Karpas-422 (cell line): ENCODE measurements at regions not wholly inside any gene's neighbourhood (a gene's known extent, or its start where the extent isn't known, plus 50 kb on each side); places are given as distances from the start of the nearest gene placed in this dataset.

Experiments used
- DNase-seq: peaks from one replicate; pipeline ENCODE4 v3.0.0-alpha.2; 2015
- H2AFZ ChIP-seq: fragments of 200-600 bp; sonication (generic); 2 replicates; pipeline ENCODE4 v1.6.1; 2014; ENCODE audit warnings: antibody characterized with exemption, low read length, mixed read lengths
- H3K27ac ChIP-seq: fragments of 200-600 bp; sonication (generic); 2 replicates; pipeline ENCODE4 v1.5.1; 2014; ENCODE audit warnings: mild to moderate bottlenecking, low read length, moderate library complexity
- H3K27me3 ChIP-seq: fragments of 200-600 bp; sonication (generic); 2 replicates; pipeline ENCODE4 v1.6.1; 2014; ENCODE audit warnings: low read length, mixed read lengths
- H3K36me3 ChIP-seq: fragments of 200-600 bp; sonication (generic); 2 replicates; pipeline ENCODE4 v1.6.1; 2014; ENCODE audit warnings: low read length, mixed read lengths; ENCODE audit not compliant: insufficient read depth
- H3K4me1 ChIP-seq: fragments of 200-600 bp; sonication (generic); 2 replicates; pipeline ENCODE4 v1.6.1; 2014; ENCODE audit warnings: mild to moderate bottlenecking, low read length, mixed read lengths
- H3K4me2 ChIP-seq: fragments of 200-600 bp; sonication (generic); 2 replicates; pipeline ENCODE4 v1.6.1; 2014; ENCODE audit warnings: low read length, low read depth, mild to moderate bottlenecking; ENCODE audit not compliant: poor library complexity, severe bottlenecking
- H3K4me3 ChIP-seq: fragments of 200-600 bp; sonication (generic); 2 replicates; pipeline ENCODE4 v1.5.1; 2014; ENCODE audit warnings: mild to moderate bottlenecking, antibody characterized with exemption, low read length, mixed read lengths
- H3K79me2 ChIP-seq: fragments of 200-600 bp; sonication (generic); 2 replicates; pipeline ENCODE4 v1.6.1; 2014; ENCODE audit warnings: mild to moderate bottlenecking, low read length, mixed read lengths
- H3K9ac ChIP-seq: fragments of 200-600 bp; sonication (generic); 2 replicates; pipeline ENCODE4 v1.6.0; 2014; ENCODE audit warnings: low read length
- H3K9me2 ChIP-seq: fragments of 200-600 bp; sonication (generic), shearing (Covaris generic); replicated peaks from 2 replicates; pipeline ENCODE4 v1.6.0; 2014; ENCODE audit warnings: mild to moderate bottlenecking, low read length, moderate library complexity; ENCODE audit not compliant: insufficient read depth
- H3K9me3 ChIP-seq: fragments of 300-700, 200-600 bp; sonication (generic); 2 replicates; pipeline ENCODE4 v1.6.1; 2014; ENCODE audit warnings: low read length, mixed read lengths
- H4K20me1 ChIP-seq: fragments of 200-600 bp; sonication (generic); 2 replicates; pipeline ENCODE4 v1.6.1; 2014; ENCODE audit warnings: mild to moderate bottlenecking, antibody characterized with exemption, low read length, low read depth; ENCODE audit not compliant: insufficient read depth

GRCh38 chr6:55972091-55972490, 96.7 kb upstream of the BMP5 start:
- H3K27ac ChIP-seq, result no peak overlapping the region
- no peak overlapping the region for H3K4me2 ChIP-seq
- no peak overlapping the region for H3K9ac ChIP-seq
- H3K9me2 ChIP-seq, result no peaks in the 10 kb centered on the region
- H4K20me1 ChIP-seq, result no peaks in the 10 kb centered on the region
- no peaks in the 10 kb centered on the region for H3K9me3 ChIP-seq
- DNase-seq, result no peak
- no peaks in the 10 kb centered on the region for H3K36me3 ChIP-seq
- H3K79me2 ChIP-seq, result no peaks in the 10 kb centered on the region
- H3K27me3 ChIP-seq, result no peaks in the 10 kb centered on the region
- H3K4me3 ChIP-seq, result no peak overlapping the region
- H3K4me1 ChIP-seq, result no peaks in the 10 kb centered on the region
- H2AFZ ChIP-seq, result no peak overlapping the region

GRCh38 chr6:55969526-55969925, 94.1 kb upstream of the BMP5 start:
- no peak overlapping the region for H3K9ac ChIP-seq
- H3K27ac ChIP-seq, result no peak overlapping the region
- no peak overlapping the region for H2AFZ ChIP-seq
- H3K36me3 ChIP-seq, result no peaks in the 10 kb centered on the region
- H3K4me3 ChIP-seq, result no peak overlapping the region
- no peaks in the 10 kb centered on the region for H3K9me3 ChIP-seq
- DNase-seq, result no peak
- no peak overlapping the region for H3K4me2 ChIP-seq
- H3K27me3 ChIP-seq, result no peaks in the 10 kb centered on the region
- H3K79me2 ChIP-seq, result no peaks in the 10 kb centered on the region
- no peaks in the 10 kb centered on the region for H4K20me1 ChIP-seq
- H3K4me1 ChIP-seq, result no peaks in the 10 kb centered on the region
- H3K9me2 ChIP-seq, result no peaks in the 10 kb centered on the region

- H3K9me2 ChIP-seq, result no peaks in the 10 kb centered on the region
- H3K9ac ChIP-seq, result no peak overlapping the region
- no peaks in the 10 kb centered on the region for H3K36me3 ChIP-seq
- H3K27me3 ChIP-seq, result no peaks in the 10 kb centered on the region
- H3K79me2 ChIP-seq, result no peaks in the 10 kb centered on the region
- no peak overlapping the region for H3K27ac ChIP-seq
- no peak overlapping the region for H2AFZ ChIP-seq
- no peaks in the 10 kb centered on the region for H4K20me1 ChIP-seq
- H3K9me3 ChIP-seq, result no peaks in the 10 kb centered on the region
- DNase-seq, result no peak
- no peak overlapping the region for H3K4me2 ChIP-seq
- no peak overlapping the region for H3K4me3 ChIP-seq
- H3K4me1 ChIP-seq, result no peaks in the 10 kb centered on the region
These were observed 93.5 kb upstream of the BMP5 start for GRCh38 chr6:55968926-55969325.

- Histone ChIP-seq H3K9ac (no peak overlapping the region), H3K27ac (no peak overlapping the region), H3K9me3 (no peaks in the 10 kb centered on the region), H3K27me3 (no peaks in the 10 kb centered on the region), H3K4me2 (no peak overlapping the region), H3K4me3 (no peak overlapping the region), H4K20me1 (no peaks in the 10 kb centered on the region), H3K79me2 (no peaks in the 10 kb centered on the region), H3K9me2 (no peaks in the 10 kb centered on the region), H3K36me3 (no peaks in the 10 kb centered on the region), H3K4me1 (no peaks in the 10 kb centered on the region), H2AFZ (no peak overlapping the region)
- DNase-seq, result no peak
These were observed 88.7 kb upstream of the BMP5 start for GRCh38 chr6:55964136-55964535.

GRCh38 chr6:55963301-55963700, 87.9 kb upstream of the BMP5 start:
- Histone ChIP-seq H3K4me2 (no peak overlapping the region), H3K4me1 (no peaks in the 10 kb centered on the region), H3K27me3 (no peaks in the 10 kb centered on the region), H3K4me3 (no peak overlapping the region), H3K9me2 (no peaks in the 10 kb centered on the region), H2AFZ (no peak overlapping the region), H4K20me1 (no peaks in the 10 kb centered on the region), H3K9me3 (no peaks in the 10 kb centered on the region), H3K36me3 (no peaks in the 10 kb centered on the region), H3K27ac (no peak overlapping the region), H3K9ac (no peak overlapping the region), H3K79me2 (no peaks in the 10 kb centered on the region)
- no peak for DNase-seq

GRCh38 chr6:55960344-55960743, 85.0 kb upstream of the BMP5 start:
- Histone ChIP-seq H3K9me3 (no peaks in the 10 kb centered on the region), H3K79me2 (no peaks in the 10 kb centered on the region), H3K9me2 (no peaks in the 10 kb centered on the region), H3K27ac (no peak overlapping the region), H3K4me2 (no peak overlapping the region), H3K27me3 (no peaks in the 10 kb centered on the region), H3K9ac (no peak overlapping the region), H3K4me1 (no peaks in the 10 kb centered on the region), H4K20me1 (no peaks in the 10 kb centered on the region), H2AFZ (no peak overlapping the region), H3K4me3 (no peak overlapping the region), H3K36me3 (no peaks in the 10 kb centered on the region)
- DNase-seq, result no peak

- H3K9me2 ChIP-seq, result no peaks in the 10 kb centered on the region
- H3K79me2 ChIP-seq, result no peaks in the 10 kb centered on the region
- no peak overlapping the region for H3K9ac ChIP-seq
- H3K4me1 ChIP-seq, result no peaks in the 10 kb centered on the region
- no peaks in the 10 kb centered on the region for H3K27me3 ChIP-seq
- H3K4me3 ChIP-seq, result no peak overlapping the region
- no peak overlapping the region for H3K4me2 ChIP-seq
- no peak overlapping the region for H3K27ac ChIP-seq
- no peaks in the 10 kb centered on the region for H4K20me1 ChIP-seq
- no peak overlapping the region for H2AFZ ChIP-seq
- DNase-seq, result no peak
- H3K9me3 ChIP-seq, result no peaks in the 10 kb centered on the region
- H3K36me3 ChIP-seq, result no peaks in the 10 kb centered on the region
These were observed 83.4 kb upstream of the BMP5 start for GRCh38 chr6:55958790-55959189.

GRCh38 chr6:55957961-55958422, 82.6 kb upstream of the BMP5 start:
- no peaks in the 10 kb centered on the region for H3K4me1 ChIP-seq
- no peak overlapping the region for H3K4me3 ChIP-seq
- no peak for DNase-seq

GRCh38 chr6:55955684-55956083, 80.3 kb upstream of the BMP5 start:
- DNase-seq, result no peak
- Histone ChIP-seq H3K4me1 (no peaks in the 10 kb centered on the region), H3K4me3 (no peak overlapping the region), H3K9ac (no peak overlapping the region), H3K79me2 (no peaks in the 10 kb centered on the region), H3K9me2 (no peaks in the 10 kb centered on the region), H4K20me1 (no peaks in the 10 kb centered on the region), H2AFZ (no peak overlapping the region), H3K4me2 (no peak overlapping the region), H3K27me3 (no peaks in the 10 kb centered on the region), H3K36me3 (no peaks in the 10 kb centered on the region), H3K9me3 (no peaks in the 10 kb centered on the region), H3K27ac (no peak overlapping the region)

More at GRCh38 chr6:55957961-55958422, 82.6 kb upstream of the BMP5 start:
- no peaks in the 10 kb centered on the region for H3K36me3 ChIP-seq
- H4K20me1 ChIP-seq, result no peaks in the 10 kb centered on the region
- no peak overlapping the region for H3K9ac ChIP-seq
- H3K9me2 ChIP-seq, result no peaks in the 10 kb centered on the region
- no peaks in the 10 kb centered on the region for H3K27me3 ChIP-seq
- no peaks in the 10 kb centered on the region for H3K79me2 ChIP-seq
- no peak overlapping the region for H3K4me2 ChIP-seq
- no peak overlapping the region for H3K27ac ChIP-seq
- H3K9me3 ChIP-seq, result no peaks in the 10 kb centered on the region
- no peak overlapping the region for H2AFZ ChIP-seq
